AG09319 (cell line): ENCODE measurements at regions not wholly inside any gene's neighbourhood (a gene's known extent, or its start where the extent isn't known, plus 50 kb on each side); places are given as distances from the start of the nearest gene placed in this dataset.
"Not testable (repeated sequence)": the region's sequence is repeated elsewhere in the genome, so short reads cannot be mapped to it uniquely, and the experiment has no call there.

Experiments
- DNase-seq: peaks from one replicate; pipeline ENCODE4 v3.0.0-alpha.2; 2010; ENCODE audit warnings: low read depth; ENCODE audit errors: extremely low read depth
- TF ChIP-seq, protein P1 (sequence below): IDR thresholded peaks from 2 replicates; pipeline ENCODE4 v1.5.1; 2011; ENCODE audit warnings: low read depth, mild to moderate bottlenecking, inconsistent platforms, low read length, moderate library complexity

DNA sequence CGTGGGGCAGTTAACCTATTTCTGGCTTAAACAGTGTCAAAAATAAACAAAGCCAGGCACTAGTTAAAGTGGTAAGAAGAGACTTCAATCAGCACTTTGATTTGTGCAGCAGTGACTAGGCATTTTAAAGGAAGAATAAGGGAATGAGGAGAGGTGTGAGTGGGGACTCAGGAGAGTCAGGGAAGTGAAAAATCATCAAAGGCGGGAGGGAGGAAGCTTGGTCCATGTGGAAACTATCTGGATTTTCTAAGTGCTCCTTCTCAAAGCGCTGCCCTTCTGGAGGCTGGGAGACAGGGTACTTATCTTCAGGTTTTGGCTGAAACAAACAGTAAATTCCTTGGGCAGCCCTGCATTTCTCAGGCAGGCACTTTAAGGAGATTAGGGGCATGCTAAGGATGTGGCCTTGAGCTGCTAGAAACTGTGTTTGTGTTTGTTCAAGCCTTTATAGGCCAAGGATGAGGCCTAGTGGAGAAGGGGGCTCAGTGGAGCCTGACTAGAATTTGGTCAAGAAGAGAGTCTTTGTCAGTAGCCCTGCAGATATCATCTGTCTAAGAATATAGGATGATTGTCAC is 486.5 kb downstream of the SIPA1L2 start:
- no peak for DNase-seq
- TF ChIP-seq, protein P1, sequence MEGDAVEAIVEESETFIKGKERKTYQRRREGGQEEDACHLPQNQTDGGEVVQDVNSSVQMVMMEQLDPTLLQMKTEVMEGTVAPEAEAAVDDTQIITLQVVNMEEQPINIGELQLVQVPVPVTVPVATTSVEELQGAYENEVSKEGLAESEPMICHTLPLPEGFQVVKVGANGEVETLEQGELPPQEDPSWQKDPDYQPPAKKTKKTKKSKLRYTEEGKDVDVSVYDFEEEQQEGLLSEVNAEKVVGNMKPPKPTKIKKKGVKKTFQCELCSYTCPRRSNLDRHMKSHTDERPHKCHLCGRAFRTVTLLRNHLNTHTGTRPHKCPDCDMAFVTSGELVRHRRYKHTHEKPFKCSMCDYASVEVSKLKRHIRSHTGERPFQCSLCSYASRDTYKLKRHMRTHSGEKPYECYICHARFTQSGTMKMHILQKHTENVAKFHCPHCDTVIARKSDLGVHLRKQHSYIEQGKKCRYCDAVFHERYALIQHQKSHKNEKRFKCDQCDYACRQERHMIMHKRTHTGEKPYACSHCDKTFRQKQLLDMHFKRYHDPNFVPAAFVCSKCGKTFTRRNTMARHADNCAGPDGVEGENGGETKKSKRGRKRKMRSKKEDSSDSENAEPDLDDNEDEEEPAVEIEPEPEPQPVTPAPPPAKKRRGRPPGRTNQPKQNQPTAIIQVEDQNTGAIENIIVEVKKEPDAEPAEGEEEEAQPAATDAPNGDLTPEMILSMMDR, result no peak

- peak; percentile 19 for DNase-seq
- TF ChIP-seq, protein P1, result no peak
Observed at GRCh38 chr1:232142403-232143314, 487.3 kb downstream of the SIPA1L2 start.

GRCh38 chr1:232141167-232141448 is 488.8 kb downstream of the SIPA1L2 start:
- not testable (repeated sequence) for DNase-seq

DNA sequence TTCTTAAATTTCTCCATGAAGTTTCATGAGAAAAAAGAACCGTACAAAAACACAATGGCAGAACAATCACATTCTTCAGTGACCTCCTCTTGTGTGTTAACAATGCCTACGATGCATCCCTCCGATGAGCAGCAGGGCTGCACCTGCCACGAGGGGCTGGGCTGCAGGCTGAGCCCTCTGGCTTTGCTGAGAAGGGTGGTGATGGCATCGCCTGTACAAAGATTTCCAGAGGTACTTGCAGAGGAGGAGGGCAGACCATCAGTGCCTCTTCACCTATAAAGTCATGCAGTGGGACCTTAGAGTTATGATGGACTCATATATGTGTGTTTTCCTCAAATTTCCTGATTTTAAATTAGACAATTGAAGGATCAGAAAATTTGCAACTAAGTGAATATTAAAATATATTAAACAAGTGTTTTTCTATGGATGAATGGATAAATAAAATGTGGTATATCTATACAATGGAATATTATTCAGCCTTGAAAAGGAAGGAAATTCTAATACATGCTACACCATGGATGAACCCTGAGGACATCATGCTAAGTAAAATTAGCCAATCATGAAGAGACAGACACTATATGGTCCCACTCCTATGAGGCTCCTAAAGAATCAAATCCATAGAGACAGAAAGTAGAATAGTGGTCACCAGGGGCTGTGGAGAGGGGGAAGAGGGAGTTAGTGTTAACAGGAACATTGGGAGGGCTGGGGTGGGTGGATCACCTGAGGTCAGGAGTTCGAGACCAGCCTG is 489.3 kb downstream of the SIPA1L2 start:
- DNase-seq, result no peak

GRCh38 chr1:232139444-232139843 is 490.5 kb downstream of the SIPA1L2 start:
- TF ChIP-seq, protein P1, result no peak
- no peak for DNase-seq

More for the DNA sequence above, 489.3 kb downstream of the SIPA1L2 start:
- TF ChIP-seq, protein P1, result no peak

DNA sequence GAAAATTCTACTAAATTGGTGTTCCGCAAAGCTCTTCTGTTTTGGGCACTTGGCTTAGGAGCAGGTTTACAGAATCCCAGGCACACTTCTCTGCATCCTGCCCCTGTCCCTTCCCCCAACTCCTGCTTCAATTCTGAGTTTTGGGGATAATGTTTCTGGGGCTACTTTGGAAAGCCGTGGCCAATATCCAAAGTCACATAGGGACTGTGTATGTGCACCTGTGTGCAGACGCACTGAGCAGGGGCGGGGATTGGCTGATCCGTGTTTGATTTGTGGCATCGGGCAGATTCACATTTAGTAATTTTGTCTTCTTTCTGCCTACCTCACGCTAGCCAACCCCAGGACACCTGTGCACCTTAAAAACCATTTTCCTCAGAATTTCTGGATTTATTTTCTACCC is 491.9 kb downstream of the SIPA1L2 start:
- no peak for DNase-seq
- TF ChIP-seq, protein P1, result no peak

DNA sequence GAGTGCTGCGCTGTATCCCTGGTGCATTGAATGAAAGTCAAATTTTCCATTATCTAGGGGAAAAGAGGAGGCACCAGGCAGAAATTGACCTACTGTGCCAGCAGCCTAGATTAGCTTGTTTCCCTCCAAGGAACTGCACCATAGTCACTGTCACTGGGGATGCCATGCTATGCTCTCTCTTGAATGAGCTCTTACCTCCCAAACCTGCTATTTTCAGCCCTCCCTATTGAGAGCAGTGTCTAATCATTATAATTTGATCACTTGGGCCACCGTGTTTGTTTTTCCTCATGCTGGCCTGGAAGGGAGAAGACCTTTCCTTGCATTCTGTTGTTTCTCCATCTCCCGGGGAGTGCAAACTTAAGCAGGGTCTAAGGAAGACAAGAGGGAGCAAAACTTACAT is 492.9 kb downstream of the SIPA1L2 start:
- DNase-seq, result no peak
- TF ChIP-seq, protein P1, result no peak
